G401 (cell line): ENCODE measurements at regions not wholly inside any gene's neighbourhood (a gene's known extent, or its start where the extent isn't known, plus 50 kb on each side); places are given as distances from the start of the nearest gene placed in this dataset.
"Not testable (repeated sequence)": the region's sequence is repeated elsewhere in the genome, so short reads cannot be mapped to it uniquely, and the experiment has no call there.

Source experiments
- DNase-seq: peaks from one replicate; pipeline ENCODE4 v3.0.0-alpha.2; 2015; ENCODE audit warnings: low spot score
- in situ Hi-C: cut with HindIII; loops from 2 replicates; pipeline ENCODE4 v1.10.0; 2016; ENCODE audit warnings: low sequenced_read_pairs, mixed read lengths

- in situ Hi-C loops: no loop called here
These were observed 167.1 kb upstream of the KCNJ15 start for GRCh38 chr21:38089763-38090046.

GRCh38 chr21:38091061-38091460, 165.7 kb upstream of the KCNJ15 start:
- DNase-seq, in situ Hi-C loops: not testable (repeated sequence)

More at GRCh38 chr21:38089763-38090046, 167.1 kb upstream of the KCNJ15 start:
- no peak for DNase-seq

GRCh38 chr21:38092051-38092450, 164.7 kb upstream of the KCNJ15 start:
- in situ Hi-C loops: no loop called here
- DNase-seq: no peak

GRCh38 chr21:38095220-38095619, 161.6 kb upstream of the KCNJ15 start:
- no peak for DNase-seq
- in situ Hi-C loops: no loop called here

GRCh38 chr21:38097789-38098188, 159.0 kb upstream of the KCNJ15 start:
- DNase-seq: no peak
- in situ Hi-C loops: no loop called here

GRCh38 chr21:38112219-38112789, 144.5 kb upstream of the KCNJ15 start:
- in situ Hi-C loops: no loop called here
- DNase-seq: no peak

- no peak for DNase-seq
- in situ Hi-C loops: no loop called here
These were observed 142.0 kb upstream of the KCNJ15 start for GRCh38 chr21:38114717-38115333.

- no peak for DNase-seq
- in situ Hi-C loops: no loop called here
These were observed 140.9 kb upstream of the KCNJ15 start for GRCh38 chr21:38115870-38116269.

GRCh38 chr21:38119793-38120192, 137.0 kb upstream of the KCNJ15 start:
- DNase-seq: no peak

GRCh38 chr21:38120679-38120983, 136.2 kb upstream of the KCNJ15 start:
- DNase-seq: not testable (repeated sequence)

More at GRCh38 chr21:38119793-38120192, 137.0 kb upstream of the KCNJ15 start:
- in situ Hi-C loops: no loop called here

GRCh38 chr21:38120984-38121855, 135.6 kb upstream of the KCNJ15 start:
- DNase-seq: no peak
- in situ Hi-C loops: no loop called here

More at GRCh38 chr21:38120679-38120983, 136.2 kb upstream of the KCNJ15 start:
- in situ Hi-C loops: not testable (repeated sequence)

GRCh38 chr21:38121888-38122720, 134.7 kb upstream of the KCNJ15 start:
- DNase-seq: no peak

GRCh38 chr21:38123626-38124025, 133.2 kb upstream of the KCNJ15 start:
- no peak for DNase-seq
- in situ Hi-C loops: no loop called here

More at GRCh38 chr21:38121888-38122720, 134.7 kb upstream of the KCNJ15 start:
- in situ Hi-C loops: no loop called here

- in situ Hi-C loops: no loop called here
- peak; percentile 71 for DNase-seq
These were observed 130.0 kb upstream of the KCNJ15 start for GRCh38 chr21:38126666-38127303.

- in situ Hi-C loops: no loop called here
- no peak for DNase-seq
These were observed 127.1 kb upstream of the KCNJ15 start for GRCh38 chr21:38129711-38130110.

GRCh38 chr21:38133240-38133639, 123.6 kb upstream of the KCNJ15 start:
- DNase-seq: no peak
- in situ Hi-C loops: no loop called here

GRCh38 chr21:38134084-38134873, 122.5 kb upstream of the KCNJ15 start:
- no peak for DNase-seq
- in situ Hi-C loops: no loop called here

GRCh38 chr21:38136201-38136600, 120.6 kb upstream of the KCNJ15 start:
- in situ Hi-C loops: no loop called here

More at GRCh38 chr21:38136201-38136600, 120.6 kb upstream of the KCNJ15 start:
- DNase-seq: no peak
